Neural progenitor cell (in vitro differentiated cells): ENCODE measurements at regions not wholly inside any gene's neighbourhood (a gene's known extent, or its start where the extent isn't known, plus 50 kb on each side); places are given as distances from the start of the nearest gene placed in this dataset.

Source experiments
- DNase-seq: peaks from one replicate; pipeline ENCODE4 v3.0.0-alpha.2; 2016; ENCODE audit warnings: low spot score
- H2AFZ ChIP-seq: fragments of 200-600 bp; sonication (generic); replicated peaks from 2 replicates; pipeline ENCODE4 v1.6.1; 2016; ENCODE audit warnings: antibody characterized with exemption
- H3F3A ChIP-seq: fragments of 200-600 bp; sonication (generic); 2 replicates; pipeline ENCODE4 v1.6.1; 2016; ENCODE audit warnings: antibody characterized with exemption, low read depth
- H3K27ac ChIP-seq: fragments of 200-600 bp; sonication (generic); 2 replicates; pipeline ENCODE4 v1.5.1; 2016; ENCODE audit warnings: mild to moderate bottlenecking
- H3K27me3 ChIP-seq: fragments of 200-600 bp; sonication (generic); 2 replicates; pipeline ENCODE4 v1.6.1; 2016; ENCODE audit warnings: mild to moderate bottlenecking, moderate library complexity
- H3K36me3 ChIP-seq: fragments of 200-600 bp; sonication (generic); 2 replicates; pipeline ENCODE4 v1.5.1; 2016
- H3K4me1 ChIP-seq: fragments of 200-600 bp; sonication (generic); 2 replicates; pipeline ENCODE4 v1.6.1; 2016; ENCODE audit warnings: mixed run types
- H3K4me2 ChIP-seq: fragments of 200-600 bp; sonication (generic); 2 replicates; pipeline ENCODE4 v1.6.1; 2016
- H3K4me3 ChIP-seq: fragments of 200-600 bp; sonication (generic); 2 replicates; pipeline ENCODE4 v1.5.1; 2016
- H3K79me2 ChIP-seq: fragments of 200-600 bp; sonication (generic); 2 replicates; pipeline ENCODE4 v1.6.1; 2016; ENCODE audit warnings: low read depth
- H3K9ac ChIP-seq: fragments of 200-600 bp; sonication (generic); 2 replicates; pipeline ENCODE4 v1.6.1; 2016
- H3K9me3 ChIP-seq: fragments of 200-600 bp; sonication (generic); 2 replicates; pipeline ENCODE4 v1.5.1; 2016; ENCODE audit warnings: low read depth
- H4K20me1 ChIP-seq: fragments of 200-600 bp; sonication (generic); 2 replicates; pipeline ENCODE4 v1.6.1; 2016; ENCODE audit warnings: low read depth
- H3K27ac Mint-ChIP-seq: 3 replicates; pipeline ENCODE4 v1.8.0; 2021; ENCODE audit warnings: mixed read lengths
- H3K27me3 Mint-ChIP-seq: 2 replicates; pipeline ENCODE4 v1.8.0; 2022; ENCODE audit warnings: low read depth, mild to moderate bottlenecking, inconsistent platforms, moderate library complexity, mixed read lengths; ENCODE audit not compliant: insufficient read depth
- H3K36me3 Mint-ChIP-seq: 3 replicates; pipeline ENCODE4 v1.8.0; 2021; ENCODE audit warnings: mixed read lengths
- H3K4me1 Mint-ChIP-seq: 3 replicates; pipeline ENCODE4 v1.8.0; 2021; ENCODE audit warnings: mixed read lengths
- H3K4me3 Mint-ChIP-seq: 3 replicates; pipeline ENCODE4 v1.8.0; 2021; ENCODE audit warnings: mild to moderate bottlenecking, moderate library complexity, mixed read lengths
- H3K9me3 Mint-ChIP-seq: 3 replicates; pipeline ENCODE4 v1.8.0; 2020; ENCODE audit warnings: mixed read lengths
- EZH2 ChIP-seq: fragments of 200-600 bp; sonication (generic); IDR thresholded peaks from 2 replicates; pipeline ENCODE4 v1.6.1; 2017; ENCODE audit warnings: antibody characterized with exemption, mild to moderate bottlenecking, moderate library complexity
- EZH2phosphoT487 ChIP-seq: fragments of 200-600 bp; sonication (generic); IDR thresholded peaks from 2 replicates; pipeline ENCODE4 v1.6.1; 2017; ENCODE audit warnings: antibody characterized with exemption
- TF ChIP-seq, protein P1 (sequence below): fragments of 200-600 bp; sonication (generic); IDR thresholded peaks from 2 replicates; pipeline ENCODE4 v1.5.1; 2017; ENCODE audit warnings: antibody characterized with exemption, mild to moderate bottlenecking

DNA sequence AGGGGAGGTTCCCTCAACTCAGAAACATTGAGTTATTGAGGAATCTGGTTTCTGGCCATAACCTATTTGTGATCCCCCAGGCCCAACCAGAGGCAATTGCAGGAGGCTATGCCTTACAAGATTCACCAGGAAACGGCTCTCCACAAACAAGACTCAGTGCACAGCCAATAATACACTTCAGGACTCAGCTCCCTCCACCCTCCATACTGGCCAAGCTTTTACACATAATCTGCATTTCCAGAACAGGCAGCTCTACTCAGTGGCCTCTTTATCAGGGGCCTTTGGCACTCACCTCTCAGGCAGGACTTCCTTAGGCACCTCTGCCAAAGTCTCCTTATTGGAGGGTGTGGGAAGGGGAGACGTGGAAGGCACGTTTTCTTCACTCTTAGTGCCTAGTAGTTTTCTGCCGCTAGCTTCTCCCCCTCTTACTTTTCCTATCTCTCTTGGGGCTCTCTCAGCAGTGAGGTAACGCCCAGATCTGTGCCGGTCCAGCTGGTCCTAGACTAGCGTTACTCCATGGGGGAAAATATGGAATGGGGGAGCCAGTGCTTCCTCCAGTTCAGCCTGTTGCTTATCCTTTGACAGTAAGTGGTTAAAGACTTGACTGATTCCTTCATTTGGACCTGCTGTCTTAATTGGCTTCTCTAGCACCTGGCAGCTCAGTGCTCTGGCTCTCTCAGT lies 62.8 kb upstream of the ANO3 start:
- no peak overlapping the region for H3K4me3 ChIP-seq
- no peaks in the 10 kb centered on the region for H3K79me2 ChIP-seq
- Mint-ChIP-seq H3K27me3 (peaks cover 5% of the 10 kb centered on the region), H3K9me3 (peaks cover 2% of the 10 kb centered on the region), H3K36me3 (no peaks in the 10 kb centered on the region), H3K4me1 (peaks cover 4% of the 10 kb centered on the region), H3K4me3 (no peak overlapping the region), H3K27ac (no peak overlapping the region)
- no peak overlapping the region for H2AFZ ChIP-seq
- H3F3A ChIP-seq, result no peaks in the 10 kb centered on the region
- H3K4me2 ChIP-seq, result no peak overlapping the region
- H3K4me1 ChIP-seq, result no peaks in the 10 kb centered on the region
- DNase-seq, result no peak
- no peak overlapping the region for H3K27ac ChIP-seq
- no peaks in the 10 kb centered on the region for H4K20me1 ChIP-seq
- TF ChIP-seq EZH2phosphoT487 (no peak), EZH2 (no peak)
- TF ChIP-seq, protein P1, sequence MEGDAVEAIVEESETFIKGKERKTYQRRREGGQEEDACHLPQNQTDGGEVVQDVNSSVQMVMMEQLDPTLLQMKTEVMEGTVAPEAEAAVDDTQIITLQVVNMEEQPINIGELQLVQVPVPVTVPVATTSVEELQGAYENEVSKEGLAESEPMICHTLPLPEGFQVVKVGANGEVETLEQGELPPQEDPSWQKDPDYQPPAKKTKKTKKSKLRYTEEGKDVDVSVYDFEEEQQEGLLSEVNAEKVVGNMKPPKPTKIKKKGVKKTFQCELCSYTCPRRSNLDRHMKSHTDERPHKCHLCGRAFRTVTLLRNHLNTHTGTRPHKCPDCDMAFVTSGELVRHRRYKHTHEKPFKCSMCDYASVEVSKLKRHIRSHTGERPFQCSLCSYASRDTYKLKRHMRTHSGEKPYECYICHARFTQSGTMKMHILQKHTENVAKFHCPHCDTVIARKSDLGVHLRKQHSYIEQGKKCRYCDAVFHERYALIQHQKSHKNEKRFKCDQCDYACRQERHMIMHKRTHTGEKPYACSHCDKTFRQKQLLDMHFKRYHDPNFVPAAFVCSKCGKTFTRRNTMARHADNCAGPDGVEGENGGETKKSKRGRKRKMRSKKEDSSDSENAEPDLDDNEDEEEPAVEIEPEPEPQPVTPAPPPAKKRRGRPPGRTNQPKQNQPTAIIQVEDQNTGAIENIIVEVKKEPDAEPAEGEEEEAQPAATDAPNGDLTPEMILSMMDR, result no peak
- no peaks in the 10 kb centered on the region for H3K36me3 ChIP-seq
- H3K9me3 ChIP-seq, result no peaks in the 10 kb centered on the region
- no peak overlapping the region for H3K9ac ChIP-seq
- H3K27me3 ChIP-seq, result no peaks in the 10 kb centered on the region

DNA sequence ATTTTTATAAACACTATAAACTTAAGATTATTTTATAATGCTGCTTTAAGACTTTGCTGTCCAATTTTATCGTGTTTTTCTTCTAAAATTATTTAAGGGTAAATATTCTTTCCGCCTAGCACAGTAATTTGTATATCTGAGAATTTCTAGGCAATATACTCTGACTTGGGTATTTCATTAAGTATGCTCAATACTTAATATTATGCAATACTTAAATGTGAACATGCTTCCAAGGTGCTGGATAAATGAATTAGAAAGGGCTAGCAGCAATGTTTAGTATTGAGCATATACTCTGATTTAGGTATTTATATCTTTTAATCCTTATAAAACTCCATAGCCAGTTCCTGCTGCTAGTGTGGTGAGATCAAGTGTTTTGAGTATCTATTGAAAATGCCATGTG lies 60.3 kb upstream of the ANO3 start:
- Histone ChIP-seq H3K9ac (no peak overlapping the region), H3K4me3 (no peak overlapping the region), H3K9me3 (no peaks in the 10 kb centered on the region), H3K36me3 (no peaks in the 10 kb centered on the region), H3K4me1 (no peaks in the 10 kb centered on the region), H3K4me2 (no peak overlapping the region), H2AFZ (no peak overlapping the region), H4K20me1 (no peaks in the 10 kb centered on the region), H3F3A (no peaks in the 10 kb centered on the region), H3K27me3 (no peaks in the 10 kb centered on the region), H3K79me2 (no peaks in the 10 kb centered on the region), H3K27ac (no peak overlapping the region)
- no peaks in the 10 kb centered on the region for H3K36me3 Mint-ChIP-seq
- no peak overlapping the region for H3K27ac Mint-ChIP-seq
- DNase-seq, result no peak
- peaks cover 5% of the 10 kb centered on the region for H3K4me1 Mint-ChIP-seq
- H3K4me3 Mint-ChIP-seq, result no peak overlapping the region
- H3K9me3 Mint-ChIP-seq, result peaks cover 2% of the 10 kb centered on the region
- peaks cover 5% of the 10 kb centered on the region for H3K27me3 Mint-ChIP-seq
- TF ChIP-seq EZH2phosphoT487 (no peak), EZH2 (no peak)
- TF ChIP-seq, protein P1, result no peak

DNA sequence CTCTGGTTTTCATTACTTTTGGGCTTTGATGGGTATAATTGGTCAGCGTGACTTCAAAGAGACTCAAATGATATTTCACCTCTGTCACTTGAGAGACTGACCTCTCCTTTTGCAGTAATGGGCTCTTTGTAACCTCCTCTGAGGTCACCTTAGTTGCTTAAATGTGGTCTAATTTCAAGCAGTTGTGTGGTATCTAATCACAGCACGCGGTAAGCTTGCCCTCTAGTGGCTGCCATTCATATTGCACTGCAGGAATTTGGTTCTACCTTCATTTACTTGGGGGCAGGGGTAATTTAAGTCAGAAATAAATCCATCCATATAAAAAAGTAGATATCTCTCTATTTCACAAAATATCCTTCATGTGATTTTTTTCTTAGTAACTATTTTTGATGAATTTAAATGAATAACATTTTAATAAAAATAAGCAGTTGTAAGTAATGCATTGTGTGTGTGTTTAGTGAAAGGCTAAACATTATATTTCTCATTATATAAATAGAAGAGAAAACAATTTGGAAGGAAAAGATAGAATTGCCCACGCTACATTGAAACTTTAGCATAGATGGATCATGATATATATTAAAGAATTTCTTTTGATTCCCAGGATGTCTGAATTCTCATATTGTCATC lies 55.0 kb upstream of the ANO3 start:
- Mint-ChIP-seq H3K36me3 (no peaks in the 10 kb centered on the region), H3K9me3 (no peaks in the 10 kb centered on the region), H3K4me3 (no peak overlapping the region), H3K27ac (no peak overlapping the region), H3K27me3 (no peaks in the 10 kb centered on the region), H3K4me1 (peaks cover 2% of the 10 kb centered on the region)
- TF ChIP-seq EZH2, result no peak
- TF ChIP-seq, protein P1, result peak; percentile 99
- no peak for TF ChIP-seq EZH2phosphoT487
- no peaks in the 10 kb centered on the region for H3K4me1 ChIP-seq
- no peak overlapping the region for H3K9ac ChIP-seq
- H2AFZ ChIP-seq, result no peak overlapping the region
- no peak overlapping the region for H3K4me2 ChIP-seq
- H3K4me3 ChIP-seq, result no peak overlapping the region
- no peaks in the 10 kb centered on the region for H4K20me1 ChIP-seq
- H3K9me3 ChIP-seq, result no peaks in the 10 kb centered on the region
- no peak overlapping the region for H3K27ac ChIP-seq
- H3F3A ChIP-seq, result no peaks in the 10 kb centered on the region
- no peaks in the 10 kb centered on the region for H3K36me3 ChIP-seq
- peak; percentile 67 for DNase-seq
- no peaks in the 10 kb centered on the region for H3K27me3 ChIP-seq
- H3K79me2 ChIP-seq, result no peaks in the 10 kb centered on the region
